IMR-90 (cell line): ENCODE measurements at regions not wholly inside any gene's neighbourhood (a gene's known extent, or its start where the extent isn't known, plus 50 kb on each side); places are given as distances from the start of the nearest gene placed in this dataset.
A peak's percentile ranks its signal among the peaks of the same experiment; 100 is the strongest.

Experiments
- ATAC-seq: fragments of 200-7000 bp; cut with Tn5 transposase; 2 replicates; pipeline ENCODE4 v1.9.1; 2020; ENCODE audit warnings: low read depth, mild to moderate bottlenecking, moderate library complexity
- BruUV-seq: library from RNA; stranded (reverse); fragments of 400-500 nt; replicated peaks from 2 replicates; lab custom pipeline; 2021; lab: Mats Ljungman, UMichigan
- CTCF ChIA-PET: fragments of 300-600 bp; formaldehyde crosslinking; extraction: SDS; loops from one replicate; lab custom pipeline; 2021; ENCODE audit warnings: antibody characterized with exemption; lab: Yijun Ruan, JAX
- POLR2A ChIA-PET: fragments of 300-600 bp; sonication (Branson Sonifier 250); formaldehyde crosslinking; loops from one replicate; lab custom pipeline; 2022; ENCODE audit warnings: antibody characterized with exemption; ENCODE audit not compliant: unreplicated experiment; lab: Charles Lee
- DNase-seq: peaks from one replicate; pipeline ENCODE4 v3.0.0; 2013
- H2AFZ ChIP-seq: replicated peaks from 2 replicates; pipeline ENCODE3; 2013; ENCODE audit warnings: low read length, mild to moderate bottlenecking; ENCODE audit not compliant: poor library complexity
- H2AK5ac ChIP-seq: 2 replicates; pipeline ENCODE4 v1.6.1; 2013; ENCODE audit warnings: low read depth, low read length, inconsistent platforms
- H2AK9ac ChIP-seq: replicated peaks from 2 replicates; pipeline ENCODE3; 2013; ENCODE audit warnings: mild to moderate bottlenecking, low read depth, low read length, moderate library complexity; ENCODE audit not compliant: poor library complexity
- H2BK120ac ChIP-seq: 2 replicates; pipeline ENCODE4 v1.6.1; 2013; ENCODE audit warnings: low read depth, low read length, inconsistent platforms
- H2BK15ac ChIP-seq: 3 replicates; pipeline ENCODE4 v1.6.1; 2013; ENCODE audit warnings: low read depth, low read length, inconsistent platforms
- H2BK20ac ChIP-seq: 2 replicates; pipeline ENCODE4 v1.6.1; 2013; ENCODE audit warnings: low read depth, mild to moderate bottlenecking, inconsistent platforms, low read length, moderate library complexity
- H2BK5ac ChIP-seq: 2 replicates; pipeline ENCODE4 v1.6.1; 2013; ENCODE audit warnings: mild to moderate bottlenecking, low read depth, low read length, inconsistent platforms; ENCODE audit not compliant: poor library complexity, severe bottlenecking
- H3K14ac ChIP-seq: replicated peaks from 2 replicates; pipeline ENCODE4 v1.6.1; 2013; ENCODE audit warnings: low read depth, low read length, inconsistent platforms
- H3K18ac ChIP-seq: 2 replicates; pipeline ENCODE4 v1.6.1; 2013; ENCODE audit warnings: low read depth, low read length, control low read depth
- H3K23ac ChIP-seq: 2 replicates; pipeline ENCODE4 v1.6.1; 2013; ENCODE audit warnings: low read depth, low read length, inconsistent platforms
- H3K27ac ChIP-seq: 2 replicates; pipeline ENCODE4 v1.5.1; 2013; ENCODE audit warnings: mild to moderate bottlenecking, control low read depth, low read length; ENCODE audit not compliant: insufficient read depth
- H3K27me3 ChIP-seq: 2 replicates; pipeline ENCODE4 v1.6.1; 2013; ENCODE audit warnings: low read length; ENCODE audit not compliant: control insufficient read depth, insufficient read depth
- H3K36me3 ChIP-seq: 2 replicates; pipeline ENCODE4 v1.6.1; 2013; ENCODE audit warnings: low read length, mixed read lengths; ENCODE audit not compliant: control insufficient read depth, insufficient read depth
- H3K4ac ChIP-seq: 2 replicates; pipeline ENCODE4 v1.6.1; 2013; ENCODE audit warnings: low read depth, low read length, inconsistent platforms
- H3K4me1 ChIP-seq: 2 replicates; pipeline ENCODE4 v1.6.1; 2013; ENCODE audit warnings: low read length, mixed read lengths; ENCODE audit not compliant: control insufficient read depth, insufficient read depth
- H3K4me2 ChIP-seq: 2 replicates; pipeline ENCODE4 v1.6.1; 2013; ENCODE audit warnings: low read depth, mild to moderate bottlenecking, control low read depth, low read length, moderate library complexity
- H3K4me3 ChIP-seq: 2 replicates; pipeline ENCODE4 v1.5.1; 2013; ENCODE audit warnings: low read depth, mild to moderate bottlenecking, control low read depth, low read length, moderate library complexity; ENCODE audit not compliant: insufficient read depth
- H3K56ac ChIP-seq: 2 replicates; pipeline ENCODE4 v1.6.1; 2013; ENCODE audit warnings: low read length, inconsistent platforms; ENCODE audit not compliant: insufficient read depth; ENCODE audit errors: extremely low read depth
- H3K79me1 ChIP-seq, 2 experiments: 2 replicates each; pipeline ENCODE4 v1.6.1; 2013; ENCODE audit warnings: low read length in 2 of 2, inconsistent platforms in 1 of 2, low read depth in 1 of 2
- H3K9ac ChIP-seq: 2 replicates; pipeline ENCODE4 v1.6.1; 2013; ENCODE audit warnings: low read depth, low read length, control low read depth
- H3K9me1 ChIP-seq: 2 replicates; pipeline ENCODE4 v1.6.1; 2013; ENCODE audit warnings: low read length, inconsistent platforms; ENCODE audit not compliant: insufficient read depth
- H3K9me3 ChIP-seq: 2 replicates; pipeline ENCODE4 v1.6.1; 2013; ENCODE audit warnings: low read length; ENCODE audit not compliant: control insufficient read depth, insufficient read depth
- H4K20me1 ChIP-seq: 2 replicates; pipeline ENCODE4 v1.6.1; 2013; ENCODE audit warnings: low read length, inconsistent platforms; ENCODE audit not compliant: insufficient read depth
- H4K5ac ChIP-seq: 2 replicates; pipeline ENCODE4 v1.6.1; 2013; ENCODE audit warnings: mild to moderate bottlenecking, low read depth, low read length, control low read depth
- H4K8ac ChIP-seq, 2 experiments: 2 replicates each; pipeline ENCODE4 v1.6.1; 2013; ENCODE audit warnings: low read depth in 2 of 2, low read length in 2 of 2, control low read depth in 1 of 2, inconsistent platforms in 1 of 2
- H4K91ac ChIP-seq: 2 replicates; pipeline ENCODE4 v1.6.1; 2013; ENCODE audit warnings: low read depth, low read length, inconsistent platforms; ENCODE audit not compliant: insufficient read depth
- CTCF ChIP-seq: conservative IDR thresholded peaks from 2 replicates; pipeline ENCODE4 v1.5.1; 2012; ENCODE audit warnings: mild to moderate bottlenecking, low read depth, low read length, improper control_type of control experiment
- MAZ ChIP-seq: IDR thresholded peaks from 2 replicates; pipeline ENCODE4 v1.6.1; 2012; ENCODE audit warnings: low read depth, mild to moderate bottlenecking, low read length, improper control_type of control experiment, moderate library complexity, borderline replicate concordance
- RCOR1 ChIP-seq: IDR thresholded peaks from 2 replicates; pipeline ENCODE4 v1.6.1; 2012; ENCODE audit warnings: mild to moderate bottlenecking, low read length, improper control_type of control experiment; ENCODE audit not compliant: insufficient replicate concordance
- WGBS, 2 experiments: methylation state at CpG; one replicate each; pipeline versions ENCODE4 v1.1.5 to v1.1.7; 2013; ENCODE audit warnings: missing lambda C conversion rate in 2 of 2; ENCODE audit not compliant: insufficient read length in 1 of 2; ENCODE audit errors: extremely low coverage in 2 of 2; 5-methylcytosine and 5-hydroxymethylcytosine counted together
- dilution Hi-C: fragments of 300-500 bp; cut with HindIII; formaldehyde crosslinking; loops from one replicate; pipeline ENCODE4 v1.14.3; 2018; ENCODE audit warnings: low sequenced_read_pairs; ENCODE audit not compliant: unreplicated experiment
- in situ Hi-C: fragments of 300-500 bp; cut with MboI; formaldehyde crosslinking; loops from 3 replicates; pipeline ENCODE4 v1.14.3; 2019; ENCODE audit warnings: low sequenced_read_pairs, inconsistent platforms, mixed read lengths
- intact Hi-C: fragments of 100-400 bp; cut with micrococcal nuclease; formaldehyde crosslinking; loops from 2 replicates; pipeline ENCODE4 v1.10.0; 2022

- H3K9me3 ChIP-seq, result no peaks in the 10 kb centered on the region
- H3K4me2 ChIP-seq, result no peak overlapping the region
- no peaks in the 10 kb centered on the region for H3K9me1 ChIP-seq
- H3K9ac ChIP-seq, result no peak overlapping the region
- ChIA-PET CTCF (no interaction called here), POLR2A (no interaction called here)
- no peaks in the 10 kb centered on the region for H3K27me3 ChIP-seq
- no peak overlapping the region for H4K8ac ChIP-seq
- TF ChIP-seq CTCF (no peak), RCOR1 (no peak), MAZ (no peak)
- H3K4ac ChIP-seq, result no peak overlapping the region
- BruUV-seq, result no TSS peak
- no peak overlapping the region for H3K14ac ChIP-seq
- no peak overlapping the region for H2BK5ac ChIP-seq
- no peaks in the 10 kb centered on the region for H3K4me1 ChIP-seq
- H2BK20ac ChIP-seq, result no peak overlapping the region
- H2BK120ac ChIP-seq, result no peak overlapping the region
- H3K27ac ChIP-seq, result no peak overlapping the region
- no peak overlapping the region for H3K56ac ChIP-seq
- no peaks in the 10 kb centered on the region for H3K79me1 ChIP-seq
- no peaks in the 10 kb centered on the region for H3K36me3 ChIP-seq
- no peak overlapping the region for H3K4me3 ChIP-seq
- ATAC-seq (peak; percentile 24; the same call in 1 of the 2 replicates), DNase-seq (no peak)
- no peak overlapping the region for H2AFZ ChIP-seq
- 100% methylated on average over 1 of the region's 2 CpGs; no CpG with 5 or more reads in 1 of the 2 experiments for WGBS, 2 experiments
- in situ Hi-C loops, result no loop called here
- H4K20me1 ChIP-seq, result no peaks in the 10 kb centered on the region
- H3K23ac ChIP-seq, result no peak overlapping the region
- H4K5ac ChIP-seq, result no peak overlapping the region
- H2BK15ac ChIP-seq, result no peak overlapping the region
- no peak overlapping the region for H3K18ac ChIP-seq
- no peak overlapping the region for H2AK9ac ChIP-seq
- H4K91ac ChIP-seq, result no peak overlapping the region
- intact Hi-C loops, result no loop called here
- dilution Hi-C loops, result no loop called here
- H2AK5ac ChIP-seq, result no peak overlapping the region
Observed at GRCh38 chr4:177064116-177064515, 245.6 kb upstream of the NEIL3 start.
